ENCODE measurements at regions not wholly inside any gene's neighbourhood (a gene's known extent, or its start where the extent isn't known, plus 50 kb on each side); places are given as distances from the start of the nearest gene placed in this dataset.

GRCh38 chr4:170274616-170275015, 184.9 kb upstream of the AADAT start:
- no peak for TF ChIP-seq CTCF (IDR thresholded peaks at IDR 0.05)
- no peak for TF ChIP-seq POLR2A (IDR thresholded peaks at IDR 0.05)

Data from testis (tissue), 2 donors.